ENCODE measurements at regions not wholly inside any gene's neighbourhood (a gene's known extent, or its start where the extent isn't known, plus 50 kb on each side); places are given as distances from the start of the nearest gene placed in this dataset.

DNA sequence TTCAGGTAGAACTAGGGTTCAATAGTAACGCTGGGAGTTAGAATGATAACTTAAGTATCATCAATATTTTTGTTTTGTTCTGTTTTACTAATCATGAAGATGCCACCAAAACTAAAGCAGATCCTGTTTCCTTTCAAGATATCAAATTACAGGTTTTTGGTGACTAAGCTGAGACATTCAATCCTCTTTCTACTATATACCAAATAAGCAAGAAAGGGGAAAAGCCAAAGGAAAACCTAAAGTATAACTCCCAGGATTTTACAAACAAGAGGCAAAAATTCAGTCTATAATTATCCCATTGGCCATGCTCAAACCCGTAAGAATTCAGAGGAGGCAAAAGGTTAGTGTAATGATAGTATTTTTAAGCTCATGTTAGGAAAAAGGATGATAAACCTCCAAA is 175.2 kb upstream of the CCDC150 start:
- no peaks in the 10 kb centered on the region for H3K4me1 ChIP-seq
- no peak for ATAC-seq
- no peaks in the 10 kb centered on the region for H3K36me3 ChIP-seq
- no peaks in the 10 kb centered on the region for H3K9me3 ChIP-seq
- intact Hi-C loops (cut with DNase I; ENCODE audit: low total_unique reads) (no loop called here), in situ Hi-C loops (cut with MboI; ENCODE audit: low sequenced_read_pairs in 4 of 4) (loop anchor here in 1 of 4 donors (25.0 kb wide), 1 partner anchor 377 kb away; no protein-coding TSS in a partner anchor)
- H3K27ac ChIP-seq: no peak overlapping the region
- H3K4me3 ChIP-seq: no peak overlapping the region
- DNase-seq: no peak
- no peak for TF ChIP-seq POLR2A (IDR thresholded peaks at IDR 0.05)
- TF ChIP-seq, protein P1, sequence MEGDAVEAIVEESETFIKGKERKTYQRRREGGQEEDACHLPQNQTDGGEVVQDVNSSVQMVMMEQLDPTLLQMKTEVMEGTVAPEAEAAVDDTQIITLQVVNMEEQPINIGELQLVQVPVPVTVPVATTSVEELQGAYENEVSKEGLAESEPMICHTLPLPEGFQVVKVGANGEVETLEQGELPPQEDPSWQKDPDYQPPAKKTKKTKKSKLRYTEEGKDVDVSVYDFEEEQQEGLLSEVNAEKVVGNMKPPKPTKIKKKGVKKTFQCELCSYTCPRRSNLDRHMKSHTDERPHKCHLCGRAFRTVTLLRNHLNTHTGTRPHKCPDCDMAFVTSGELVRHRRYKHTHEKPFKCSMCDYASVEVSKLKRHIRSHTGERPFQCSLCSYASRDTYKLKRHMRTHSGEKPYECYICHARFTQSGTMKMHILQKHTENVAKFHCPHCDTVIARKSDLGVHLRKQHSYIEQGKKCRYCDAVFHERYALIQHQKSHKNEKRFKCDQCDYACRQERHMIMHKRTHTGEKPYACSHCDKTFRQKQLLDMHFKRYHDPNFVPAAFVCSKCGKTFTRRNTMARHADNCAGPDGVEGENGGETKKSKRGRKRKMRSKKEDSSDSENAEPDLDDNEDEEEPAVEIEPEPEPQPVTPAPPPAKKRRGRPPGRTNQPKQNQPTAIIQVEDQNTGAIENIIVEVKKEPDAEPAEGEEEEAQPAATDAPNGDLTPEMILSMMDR (IDR thresholded peaks at IDR 0.05 in 4 of 5, conservative IDR thresholded peaks at IDR 0.05 in 1 of 5): no peak
- no peaks in the 10 kb centered on the region for H3K27me3 ChIP-seq

DNA sequence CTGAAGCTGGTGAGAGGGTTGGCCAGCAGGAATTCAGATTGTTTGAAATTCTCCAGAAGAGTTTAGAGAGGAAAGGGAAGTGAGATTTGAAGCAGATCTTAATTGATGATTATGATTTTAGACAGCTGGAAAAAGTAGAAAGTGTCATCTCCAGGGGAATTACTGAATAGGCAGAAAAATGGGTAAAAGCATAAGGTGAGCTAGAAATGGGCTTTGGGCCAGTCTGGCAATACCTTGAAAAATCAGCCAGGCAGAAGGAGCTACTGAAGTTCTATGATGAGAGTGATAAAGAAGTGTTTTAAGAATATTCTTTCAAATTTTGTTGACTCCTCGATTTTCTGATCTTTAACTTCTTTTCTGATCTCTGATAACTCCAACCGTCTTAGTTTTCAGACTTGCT is 172.9 kb upstream of the CCDC150 start:
- in situ Hi-C loops (cut with MboI; ENCODE audit: low sequenced_read_pairs in 4 of 4) (loop anchor here in 1 of 4 donors (25.0 kb wide), 1 partner anchor 379 kb away; no protein-coding TSS in a partner anchor), intact Hi-C loops (cut with DNase I; ENCODE audit: low total_unique reads) (no loop called here)
- DNase-seq: no peak
- H3K4me1 ChIP-seq: no peaks in the 10 kb centered on the region
- H3K27me3 ChIP-seq: no peaks in the 10 kb centered on the region
- H3K36me3 ChIP-seq: no peaks in the 10 kb centered on the region
- H3K27ac ChIP-seq: no peak overlapping the region
- H3K4me3 ChIP-seq: no peak overlapping the region
- H3K9me3 ChIP-seq: no peaks in the 10 kb centered on the region
- no peak for TF ChIP-seq POLR2A (IDR thresholded peaks at IDR 0.05)
- TF ChIP-seq, protein P1 (IDR thresholded peaks at IDR 0.05 in 4 of 5, conservative IDR thresholded peaks at IDR 0.05 in 1 of 5): no peak
- ATAC-seq: no peak

DNA sequence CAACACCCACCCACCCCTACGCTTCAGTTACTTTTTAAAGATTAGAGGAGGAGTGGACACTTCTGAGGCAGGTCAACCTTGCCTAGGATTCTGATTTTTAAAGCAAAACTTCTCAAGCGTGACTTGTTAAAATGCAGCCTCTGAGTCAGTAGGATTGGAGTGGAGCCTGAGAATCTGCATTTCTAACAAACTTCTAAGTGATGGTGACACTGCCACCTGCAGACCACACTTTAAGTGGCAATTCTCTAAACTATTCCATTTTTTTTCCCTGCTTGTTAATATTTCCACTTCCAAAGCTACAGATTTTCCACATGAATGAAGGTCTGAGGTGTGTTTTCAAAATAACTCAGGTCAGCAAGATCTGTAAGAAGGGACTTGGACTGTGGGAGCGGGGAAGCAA is 171.1 kb upstream of the CCDC150 start:
- no peak for ATAC-seq
- Histone ChIP-seq H3K4me3 (no peak overlapping the region), H3K9me3 (no peaks in the 10 kb centered on the region), H3K4me1 (no peaks in the 10 kb centered on the region), H3K27me3 (no peaks in the 10 kb centered on the region), H3K27ac (no peak overlapping the region), H3K36me3 (no peaks in the 10 kb centered on the region)
- intact Hi-C loops (cut with DNase I; ENCODE audit: low total_unique reads): no loop called here
- no peak for DNase-seq
- in situ Hi-C loops (cut with MboI; ENCODE audit: low sequenced_read_pairs in 4 of 4): loop anchor here in 1 of 4 donors (25.0 kb wide), 1 partner anchor 381 kb away; no protein-coding TSS in a partner anchor
- TF ChIP-seq POLR2A (IDR thresholded peaks at IDR 0.05): no peak
- TF ChIP-seq, protein P1 (IDR thresholded peaks at IDR 0.05 in 4 of 5, conservative IDR thresholded peaks at IDR 0.05 in 1 of 5): no peak

DNA sequence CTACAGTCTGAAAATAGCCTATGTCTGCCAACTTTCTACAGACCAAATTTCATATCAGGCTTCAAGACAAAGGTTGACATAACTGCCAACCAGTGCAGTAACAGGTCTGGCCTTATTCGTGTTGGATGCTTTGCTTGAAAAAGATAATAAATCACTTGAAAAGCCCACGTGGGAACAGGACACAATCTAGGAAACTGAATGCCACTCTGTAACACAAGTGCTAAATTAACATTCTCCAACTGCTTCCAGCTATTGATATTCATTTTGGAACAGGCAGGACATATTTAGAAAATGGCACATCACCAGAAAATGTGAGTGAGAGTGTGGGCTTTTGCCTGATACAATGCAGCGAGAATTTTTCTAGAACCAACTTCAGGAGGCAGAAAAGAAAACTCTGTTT is 165.9 kb upstream of the CCDC150 start:
- intact Hi-C loops (cut with DNase I; ENCODE audit: low total_unique reads) (no loop called here), in situ Hi-C loops (cut with MboI; ENCODE audit: low sequenced_read_pairs in 4 of 4) (loop anchor here in 1 of 4 donors (25.0 kb wide), 1 partner anchor 386 kb away; no protein-coding TSS in a partner anchor)
- no peaks in the 10 kb centered on the region for H3K9me3 ChIP-seq
- H3K4me1 ChIP-seq: no peaks in the 10 kb centered on the region
- TF ChIP-seq POLR2A (IDR thresholded peaks at IDR 0.05): no peak
- TF ChIP-seq, protein P1 (IDR thresholded peaks at IDR 0.05 in 4 of 5, conservative IDR thresholded peaks at IDR 0.05 in 1 of 5): no peak
- ATAC-seq (no peak), DNase-seq (no peak)
- no peaks in the 10 kb centered on the region for H3K27me3 ChIP-seq
- H3K36me3 ChIP-seq: no peaks in the 10 kb centered on the region
- no peak overlapping the region for H3K4me3 ChIP-seq
- no peak overlapping the region for H3K27ac ChIP-seq

DNA sequence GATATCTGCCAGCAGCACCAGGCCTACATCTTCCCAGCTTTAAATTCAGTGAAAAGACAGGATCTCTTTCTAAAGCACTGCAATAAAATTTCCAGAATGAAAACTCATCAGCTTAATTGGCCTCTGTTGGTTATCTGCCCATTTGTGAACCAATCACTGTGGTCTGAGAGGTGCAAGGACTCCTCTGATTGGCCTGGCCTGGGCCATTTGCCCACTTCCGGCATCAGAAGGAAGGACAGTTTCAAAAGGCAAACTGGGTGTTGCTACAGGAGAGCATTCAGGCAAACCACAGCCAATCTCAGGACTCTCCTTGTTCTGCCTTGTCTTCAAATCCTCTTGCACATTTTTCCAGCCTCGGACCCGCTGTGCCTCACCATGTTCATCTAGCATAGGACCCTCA is 163.9 kb upstream of the CCDC150 start:
- Histone ChIP-seq H3K27me3 (no peaks in the 10 kb centered on the region), H3K4me3 (no peak overlapping the region), H3K9me3 (no peaks in the 10 kb centered on the region), H3K27ac (no peak overlapping the region), H3K4me1 (no peaks in the 10 kb centered on the region), H3K36me3 (no peaks in the 10 kb centered on the region)
- in situ Hi-C loops (cut with MboI; ENCODE audit: low sequenced_read_pairs in 4 of 4) (no loop called here), intact Hi-C loops (cut with DNase I; ENCODE audit: low total_unique reads) (no loop called here)
- ATAC-seq (no peak), DNase-seq (no peak)
- TF ChIP-seq POLR2A (IDR thresholded peaks at IDR 0.05): no peak
- TF ChIP-seq, protein P1 (IDR thresholded peaks at IDR 0.05 in 4 of 5, conservative IDR thresholded peaks at IDR 0.05 in 1 of 5): no peak

All from gastrocnemius medialis (tissue), 4 donors.